Right cardiac atrium (tissue), 5 donors: ENCODE measurements at regions not wholly inside any gene's neighbourhood (a gene's known extent, or its start where the extent isn't known, plus 50 kb on each side); places are given as distances from the start of the nearest gene placed in this dataset.
"Not testable (repeated sequence)": the region's sequence is repeated elsewhere in the genome, so short reads cannot be mapped to it uniquely, and the experiment has no call there.

Source experiments
- ATAC-seq, 2 donors: fragments of 200-7000 bp; cut with Tn5 transposase; one replicate each; pipeline versions ENCODE4 v1.8.0 to v1.9.1; 2020; ENCODE audit warnings: moderate library complexity in 2 of 2, mild to moderate bottlenecking in 1 of 2
- DNase-seq, 3 donors: peaks; one replicate each; pipeline ENCODE4 v3.0.0-alpha.2; 2020
- H3K27ac ChIP-seq: one replicate; pipeline ENCODE4 v1.5.1; 2013; ENCODE audit warnings: mild to moderate bottlenecking, low read length, control low read depth, moderate library complexity
- H3K27me3 ChIP-seq: one replicate; pipeline ENCODE4 v1.6.1; 2013; ENCODE audit not compliant: control insufficient read depth, insufficient read depth
- H3K4me1 ChIP-seq: one replicate; pipeline ENCODE4 v1.6.1; 2013; ENCODE audit warnings: low read length; ENCODE audit not compliant: control insufficient read depth, insufficient read depth
- H3K4me3 ChIP-seq: one replicate; pipeline ENCODE4 v1.5.1; 2013; ENCODE audit warnings: low read length, control low read depth
- H3K9me3 ChIP-seq: one replicate; pipeline ENCODE4 v1.6.1; 2013; ENCODE audit warnings: low read length; ENCODE audit not compliant: control insufficient read depth
- WGBS: extraction: QIAGEN DNeasy Blood & Tissue Kit; methylation state at CpG from one replicate; pipeline ENCODE4 v1.1.7; 2013; 5-methylcytosine and 5-hydroxymethylcytosine counted together
- intact Hi-C, 4 donors: fragments of 100-400 bp; cut with DNase I; formaldehyde crosslinking; loops; one replicate each; pipeline versions ENCODE4 v1.11.0 to v1.14.0; 2022 to 2023
- donor health status: healthy with polysubstance abuse.
- donor health status: DM: no; HTN: yes; CAD: no.
- donor health status: DM: no; HTN: no; CAD: no.
- donor health status: DM: no; HTN: yes; CAD: no; lungs with severe emphysema.
- donor health status: DM: yes; HTN: yes; CAD: no.

DNA sequence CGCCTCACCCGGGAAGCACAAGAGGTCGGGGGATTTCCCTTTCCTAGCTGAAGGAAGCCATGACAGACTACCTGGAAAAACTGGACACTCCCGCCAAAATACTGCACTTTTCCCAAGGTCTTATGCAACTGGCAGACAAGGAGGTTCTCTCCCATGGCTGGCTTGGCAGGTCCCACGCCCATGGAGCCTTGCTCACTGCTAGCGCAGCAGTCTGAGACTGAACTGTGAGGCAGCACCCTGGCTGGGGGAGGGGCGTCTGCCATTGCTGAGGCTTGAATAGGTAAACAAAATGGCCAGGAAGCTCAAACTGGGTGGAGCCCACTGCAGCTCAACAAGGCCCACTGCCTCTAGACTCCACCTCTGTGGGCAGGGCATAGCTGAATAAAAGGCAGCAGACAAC lies 92.1 kb downstream of the C4BPA start:
- peak in 2 of 3 donors; percentile 23 to 46 for DNase-seq
- intact Hi-C loops, H3K27ac ChIP-seq, H3K4me3 ChIP-seq, H3K9me3 ChIP-seq, H3K4me1 ChIP-seq, ATAC-seq, H3K27me3 ChIP-seq: not testable (repeated sequence)
- WGBS, result 91% methylated on average over 7 of the region's 7 CpGs

DNA sequence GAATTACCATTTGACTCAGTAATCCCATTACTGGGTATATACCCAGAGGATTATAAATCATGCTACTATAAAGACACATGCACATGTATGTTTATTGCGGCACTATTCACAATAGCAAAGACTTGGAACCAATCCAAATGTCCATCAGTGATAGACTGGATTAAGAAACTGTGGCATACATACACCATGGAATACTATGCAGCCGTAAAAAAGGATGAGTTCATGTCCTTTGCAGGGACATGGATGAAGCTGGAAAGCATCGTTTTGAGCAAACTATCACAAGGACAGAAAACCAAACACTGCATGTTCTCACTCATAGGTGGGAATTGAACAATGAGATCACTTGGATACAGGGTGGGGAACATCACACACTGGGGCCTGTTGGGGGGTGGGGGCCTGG lies 97.5 kb downstream of the C4BPA start:
- ATAC-seq, H3K27me3 ChIP-seq, intact Hi-C loops, H3K4me3 ChIP-seq, DNase-seq, H3K27ac ChIP-seq, H3K4me1 ChIP-seq, H3K9me3 ChIP-seq: not testable (repeated sequence)
- WGBS, result 77% methylated on average over 3 of the region's 3 CpGs

- H3K4me3 ChIP-seq, result no peak overlapping the region
- no peaks in the 10 kb centered on the region for H3K9me3 ChIP-seq
- intact Hi-C loops, result no loop called here
- no peaks in the 10 kb centered on the region for H3K4me1 ChIP-seq
- DNase-seq (no peak), ATAC-seq (no peak)
- no peaks in the 10 kb centered on the region for H3K27me3 ChIP-seq
- H3K27ac ChIP-seq, result no peak overlapping the region
- 58% methylated on average over 3 of the region's 3 CpGs for WGBS
These were observed 98.4 kb downstream of the C4BPA start for GRCh38 chr1:207202480-207202879.

DNA sequence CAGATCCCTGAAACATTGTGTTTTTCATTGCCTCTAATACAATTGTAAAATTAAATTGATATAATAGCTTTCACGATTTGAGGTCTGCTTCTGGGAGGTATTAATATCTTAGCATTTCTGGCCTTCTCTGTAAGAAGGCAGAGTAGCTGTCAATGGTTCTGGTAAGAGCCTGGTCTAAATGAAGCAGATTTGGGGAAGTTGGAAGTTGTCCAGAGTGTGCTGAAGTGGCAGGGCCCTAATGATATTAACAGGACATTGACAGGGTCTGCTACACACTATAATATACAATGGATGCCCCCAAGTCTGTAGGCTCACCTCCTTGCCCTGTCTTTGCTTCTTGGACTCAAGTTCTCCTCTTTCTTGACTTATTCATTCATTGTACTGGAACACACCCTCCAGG lies 99.5 kb downstream of the C4BPA start:
- H3K27ac ChIP-seq, result no peak overlapping the region
- no peaks in the 10 kb centered on the region for H3K27me3 ChIP-seq
- DNase-seq (no peak), ATAC-seq (no peak)
- no peak overlapping the region for H3K4me3 ChIP-seq
- intact Hi-C loops, result no loop called here
- WGBS, result 86% methylated on average over 1 of the region's 1 CpG
- no peaks in the 10 kb centered on the region for H3K4me1 ChIP-seq
- no peaks in the 10 kb centered on the region for H3K9me3 ChIP-seq

- H3K4me1 ChIP-seq, result no peaks in the 10 kb centered on the region
- WGBS, result 35% methylated on average over 2 of the region's 2 CpGs
- intact Hi-C loops, result no loop called here
- DNase-seq (no peak), ATAC-seq (peak in 1 of 2 donors; percentile 57)
- no peak overlapping the region for H3K27ac ChIP-seq
- H3K27me3 ChIP-seq, result no peaks in the 10 kb centered on the region
- H3K4me3 ChIP-seq, result no peak overlapping the region
- H3K9me3 ChIP-seq, result no peaks in the 10 kb centered on the region
These were observed 101.6 kb downstream of the C4BPA start for GRCh38 chr1:207205614-207206061.

GRCh38 chr1:207208691-207209090 lies 104.7 kb downstream of the C4BPA start:
- H3K27me3 ChIP-seq, DNase-seq, H3K9me3 ChIP-seq, intact Hi-C loops, H3K27ac ChIP-seq, H3K4me1 ChIP-seq, H3K4me3 ChIP-seq, ATAC-seq: not testable (repeated sequence)
- 88% methylated on average over 2 of the region's 2 CpGs for WGBS

DNA sequence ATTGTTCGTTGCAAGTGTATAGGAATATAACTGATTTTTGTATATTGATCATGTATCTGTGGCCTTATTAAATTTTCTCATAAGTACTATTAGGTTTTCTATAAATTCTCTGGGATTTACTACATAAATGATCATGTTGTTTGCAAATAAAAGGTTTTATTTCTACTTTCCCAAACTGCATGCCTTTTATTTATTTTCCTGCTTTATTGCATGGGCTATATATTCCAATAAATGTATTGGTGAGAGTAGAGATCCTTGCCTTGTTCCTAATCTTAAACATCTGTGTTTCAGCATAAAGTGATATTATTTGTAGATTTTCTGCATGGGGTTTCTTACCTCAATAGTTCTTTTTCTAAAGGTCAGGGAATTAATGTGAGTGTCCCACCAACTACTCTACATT lies 107.0 kb upstream of the CD55 start:
- Histone ChIP-seq H3K9me3 (peaks cover 2% of the 10 kb centered on the region), H3K27me3 (no peaks in the 10 kb centered on the region), H3K27ac (no peak overlapping the region), H3K4me1 (no peaks in the 10 kb centered on the region), H3K4me3 (no peak overlapping the region)
- 90% methylated on average over 1 of the region's 1 CpG for WGBS
- DNase-seq (no peak), ATAC-seq (no peak)
- intact Hi-C loops, result no loop called here

GRCh38 chr1:207217778-207218511 lies 103.5 kb upstream of the CD55 start:
- 62% methylated on average over 8 of the region's 8 CpGs for WGBS
- ATAC-seq (no peak), DNase-seq (no peak)
- Histone ChIP-seq H3K4me1 (no peaks in the 10 kb centered on the region), H3K27me3 (no peaks in the 10 kb centered on the region), H3K4me3 (no peak overlapping the region), H3K27ac (no peak overlapping the region), H3K9me3 (peaks cover 2% of the 10 kb centered on the region)
- intact Hi-C loops, result no loop called here

DNA sequence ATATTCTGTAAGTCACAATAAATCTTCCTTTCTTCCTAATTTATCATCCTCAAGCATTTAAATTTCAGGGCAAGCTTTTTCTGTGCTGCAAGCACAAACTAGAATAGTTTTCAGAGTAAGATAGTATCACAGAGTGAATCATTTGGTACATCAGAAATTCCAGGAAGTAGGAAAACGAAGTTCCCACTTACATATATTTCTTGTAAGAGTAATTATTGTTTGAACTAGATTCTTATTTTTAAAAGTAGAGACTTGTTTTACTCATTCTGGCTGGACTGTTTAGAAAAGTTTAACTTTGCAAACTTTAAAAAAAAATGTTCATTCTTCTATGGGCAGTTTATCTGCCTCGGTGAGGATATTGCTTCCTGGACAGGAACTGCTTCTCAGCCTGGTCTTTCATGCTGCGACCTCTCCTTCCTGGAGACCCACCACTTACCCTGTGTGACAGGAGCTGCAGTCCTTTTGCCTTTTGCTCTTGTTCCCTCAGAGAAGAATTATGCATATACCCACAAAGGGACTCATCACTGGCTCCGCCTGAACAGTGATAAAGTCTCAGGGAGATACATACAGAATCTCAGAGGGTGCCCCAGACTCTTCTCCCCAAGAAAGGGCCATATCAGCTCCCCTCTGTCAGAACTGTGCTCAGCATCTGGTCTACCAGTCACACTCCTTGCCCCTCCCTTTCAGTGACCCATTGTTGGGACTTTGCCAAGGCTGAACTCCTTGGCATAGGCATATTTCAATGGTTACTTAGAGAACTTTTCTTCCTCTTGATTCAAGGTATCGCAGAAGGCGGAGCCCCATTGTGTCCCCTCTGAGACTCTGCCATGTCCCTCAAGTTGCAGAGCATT lies 102.7 kb upstream of the CD55 start:
- Histone ChIP-seq H3K27ac (no peak overlapping the region), H3K4me1 (no peaks in the 10 kb centered on the region), H3K4me3 (no peak overlapping the region), H3K9me3 (peaks cover 2% of the 10 kb centered on the region), H3K27me3 (no peaks in the 10 kb centered on the region)
- peak in 1 of 3 donors; percentile 18 for DNase-seq
- peak in 1 of 2 donors; percentile 56 for ATAC-seq
- WGBS, result 59% methylated on average over 6 of the region's 6 CpGs
- intact Hi-C loops, result no loop called here

DNA sequence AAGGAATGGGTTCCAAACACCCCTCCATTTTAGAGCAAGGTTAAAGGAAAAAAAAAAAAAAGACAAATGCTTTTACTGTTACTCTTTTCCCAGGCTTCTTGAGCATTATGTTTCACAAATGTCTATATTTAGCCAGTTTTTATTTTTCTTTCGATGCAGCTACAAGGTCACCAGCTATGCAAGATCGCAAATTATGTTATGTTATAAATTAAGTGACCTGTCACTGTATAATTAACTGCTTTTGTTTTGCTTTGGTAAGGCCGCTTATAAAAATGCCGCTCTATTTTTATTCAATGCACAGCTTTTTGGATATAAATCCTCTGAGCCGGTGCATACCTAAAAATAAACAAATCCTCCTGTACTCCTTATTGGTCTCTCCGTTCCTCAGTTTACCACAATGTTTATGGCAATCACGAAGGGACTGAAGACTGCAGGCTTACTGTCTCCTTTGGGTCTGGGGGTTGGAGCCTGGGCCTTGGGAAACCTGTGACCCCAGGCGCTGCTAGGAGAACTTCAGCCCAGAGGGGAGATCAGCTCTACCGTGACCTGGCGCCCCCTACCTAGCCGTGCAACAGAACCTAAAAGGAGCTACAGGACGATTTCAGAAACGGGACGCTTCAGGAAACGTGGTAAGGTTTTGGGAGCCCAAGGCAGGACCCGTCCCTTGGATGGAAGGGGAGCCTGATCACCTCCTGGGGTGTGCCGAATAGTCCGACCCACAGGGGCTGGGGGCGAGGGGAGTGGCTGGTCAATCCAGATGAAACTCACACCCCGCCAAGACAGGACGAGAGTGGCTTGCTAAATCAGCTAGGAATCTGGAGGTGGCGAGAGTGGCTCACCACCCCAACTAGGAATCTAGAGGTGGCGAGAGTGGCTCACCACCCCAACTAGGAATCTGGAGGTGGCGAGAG lies 101.2 kb upstream of the CD55 start:
- no peaks in the 10 kb centered on the region for H3K4me1 ChIP-seq
- intact Hi-C loops, result no loop called here
- 87% methylated on average over 24 of the region's 24 CpGs for WGBS
- ATAC-seq (no peak), DNase-seq (no peak)
- no peak overlapping the region for H3K4me3 ChIP-seq
- no peaks in the 10 kb centered on the region for H3K27me3 ChIP-seq
- peaks cover under 1% of the 10 kb centered on the region for H3K9me3 ChIP-seq
- no peak overlapping the region for H3K27ac ChIP-seq
